ENCODE measurements at regions not wholly inside any gene's neighbourhood (a gene's known extent, or its start where the extent isn't known, plus 50 kb on each side); places are given as distances from the start of the nearest gene placed in this dataset.

DNA sequence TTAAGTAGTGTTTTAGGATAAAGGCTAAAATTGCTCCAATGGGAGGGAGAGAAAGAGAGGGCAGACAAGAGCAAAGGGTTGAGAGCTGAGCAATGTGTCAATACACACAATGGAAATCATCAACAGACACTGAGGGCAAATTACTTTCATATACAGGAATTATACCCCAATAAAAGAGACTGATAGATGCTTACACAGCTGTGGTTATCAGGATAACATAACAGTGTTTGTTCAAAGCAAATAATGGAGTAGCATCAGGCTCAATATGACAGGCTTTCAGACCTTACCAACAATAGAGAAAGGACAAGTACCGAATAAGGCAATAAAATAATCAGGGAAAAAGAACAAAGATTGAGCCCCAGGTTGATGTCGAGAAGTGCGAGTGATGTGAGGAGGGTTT, 53.4 kb upstream of the DIO2 start:
- TF ChIP-seq CTCF (IDR thresholded peaks at IDR 0.05; ENCODE audit: low read length) (no peak), EZH2 (optimal IDR thresholded peaks at IDR 0.05; ENCODE audit: low read depth, low read length) (no peak), EZH2phosphoT487 (IDR thresholded peaks at IDR 0.05; ENCODE audit: low read length) (no peak)
